Breast epithelium (tissue), 3 donors: ENCODE measurements at regions not wholly inside any gene's neighbourhood (a gene's known extent, or its start where the extent isn't known, plus 50 kb on each side); places are given as distances from the start of the nearest gene placed in this dataset.
"Not testable (repeated sequence)": the region's sequence is repeated elsewhere in the genome, so short reads cannot be mapped to it uniquely, and the experiment has no call there.

Experiments used
- CTCF ChIP-seq, 3 donors: fragments of 450-650 bp; IDR thresholded peaks; one replicate each; pipeline ENCODE4 v1.5.1; 2016 to 2017; ENCODE audit warnings: antibody characterized with exemption in 3 of 3, mild to moderate bottlenecking in 3 of 3, moderate library complexity in 3 of 3
- POLR2A ChIP-seq: fragments of 450-650 bp; IDR thresholded peaks from one replicate; pipeline ENCODE4 v1.6.1; 2016; ENCODE audit warnings: antibody characterized with exemption, mild to moderate bottlenecking, moderate library complexity
- POLR2AphosphoS5 ChIP-seq, 3 donors: sonication (generic); formaldehyde crosslinking; IDR thresholded peaks; one replicate each; pipeline ENCODE4 v1.6.1; 2017; ENCODE audit warnings: antibody characterized with exemption in 3 of 3

- TF ChIP-seq POLR2AphosphoS5 (IDR thresholded peaks at IDR 0.05); CTCF (IDR thresholded peaks at IDR 0.05); POLR2A: not testable (repeated sequence)
Observed at GRCh38 chr22:34834541-34834940, 231.4 kb upstream of the ISX start.
